ENCODE measurements at regions not wholly inside any gene's neighbourhood (a gene's known extent, or its start where the extent isn't known, plus 50 kb on each side); places are given as distances from the start of the nearest gene placed in this dataset.
"Not testable (repeated sequence)": the region's sequence is repeated elsewhere in the genome, so short reads cannot be mapped to it uniquely, and the experiment has no call there.

DNA sequence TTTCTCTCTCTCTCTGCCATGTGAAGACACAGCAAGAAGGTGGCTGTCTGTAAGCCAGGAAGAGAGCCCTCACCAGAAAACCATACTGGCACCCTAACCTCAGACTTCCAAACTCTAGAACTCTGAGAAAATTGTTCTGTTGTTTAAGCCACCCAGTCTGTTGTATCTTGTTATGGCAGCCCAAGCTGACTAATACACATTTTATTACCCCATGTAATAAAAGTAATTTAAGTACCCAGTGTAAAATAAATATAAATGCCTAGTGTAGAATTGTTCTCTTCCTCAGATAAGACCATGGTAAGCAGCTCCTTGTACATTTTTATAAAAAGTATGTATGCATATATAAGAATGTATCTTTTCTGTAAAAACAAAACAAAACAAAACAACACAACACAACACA is 119.7 kb downstream of the DTL start:
- no peak for DNase-seq

DNA sequence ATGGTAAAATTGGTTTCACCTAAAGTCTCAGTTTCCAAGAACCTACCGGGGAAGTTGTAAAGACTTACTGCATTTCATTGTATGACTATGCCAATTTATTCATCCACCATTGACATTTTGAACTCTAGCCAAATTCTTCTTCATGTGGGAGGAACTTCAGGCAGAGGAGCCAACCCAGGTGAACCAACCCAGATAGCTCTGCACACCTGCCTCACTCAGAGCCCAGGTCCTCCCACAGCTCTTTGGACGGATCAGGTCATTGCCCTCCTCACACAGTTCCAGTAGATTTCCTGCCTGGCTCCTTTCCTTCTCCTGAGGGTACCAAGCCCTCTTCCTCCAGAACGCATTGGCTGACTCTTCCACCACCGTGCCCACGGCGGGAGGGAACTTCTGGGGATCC is 121.7 kb downstream of the DTL start:
- no peak for DNase-seq

DNA sequence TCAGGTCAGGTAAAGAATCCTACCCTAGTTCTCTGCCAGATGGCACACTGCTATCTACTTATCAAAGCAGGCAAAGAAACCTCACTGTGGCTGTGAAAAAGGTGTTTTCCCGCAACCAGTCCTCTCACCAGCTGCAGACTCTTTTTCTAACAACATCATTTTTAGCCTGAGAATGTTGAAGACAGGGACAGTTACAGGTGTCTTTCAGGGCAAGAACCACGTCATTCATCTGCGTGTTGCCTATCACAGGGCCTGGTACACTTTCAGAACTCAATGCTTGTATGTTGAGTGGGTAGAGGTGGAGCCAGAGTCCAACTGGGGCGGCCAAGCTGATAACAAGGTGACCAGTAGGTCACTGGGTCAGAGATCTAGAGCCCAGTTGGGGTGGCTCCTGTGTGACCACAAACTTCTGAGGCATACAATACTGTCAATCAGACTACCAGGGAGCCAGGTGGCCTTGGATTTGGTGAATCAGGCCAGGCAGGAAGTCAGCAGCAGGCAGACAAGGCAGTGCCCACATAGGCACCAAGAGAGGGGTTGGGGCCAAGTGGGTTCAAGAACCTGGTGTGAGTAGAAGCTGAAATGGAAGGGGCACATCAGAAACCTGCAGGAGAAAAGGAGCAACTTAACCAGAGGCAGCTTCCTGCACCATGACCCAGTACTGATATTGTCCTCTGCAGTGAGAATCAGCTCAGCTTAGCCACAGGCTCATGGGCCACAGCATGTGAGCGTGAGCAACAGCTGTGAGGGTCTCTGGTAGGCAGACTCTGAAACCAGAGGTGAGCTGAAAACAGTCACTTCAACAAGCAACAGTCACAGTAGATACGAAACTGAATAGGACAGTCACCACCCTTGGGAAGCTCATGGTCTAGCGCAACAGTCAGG is 123.6 kb downstream of the DTL start:
- no peak for DNase-seq

DNA sequence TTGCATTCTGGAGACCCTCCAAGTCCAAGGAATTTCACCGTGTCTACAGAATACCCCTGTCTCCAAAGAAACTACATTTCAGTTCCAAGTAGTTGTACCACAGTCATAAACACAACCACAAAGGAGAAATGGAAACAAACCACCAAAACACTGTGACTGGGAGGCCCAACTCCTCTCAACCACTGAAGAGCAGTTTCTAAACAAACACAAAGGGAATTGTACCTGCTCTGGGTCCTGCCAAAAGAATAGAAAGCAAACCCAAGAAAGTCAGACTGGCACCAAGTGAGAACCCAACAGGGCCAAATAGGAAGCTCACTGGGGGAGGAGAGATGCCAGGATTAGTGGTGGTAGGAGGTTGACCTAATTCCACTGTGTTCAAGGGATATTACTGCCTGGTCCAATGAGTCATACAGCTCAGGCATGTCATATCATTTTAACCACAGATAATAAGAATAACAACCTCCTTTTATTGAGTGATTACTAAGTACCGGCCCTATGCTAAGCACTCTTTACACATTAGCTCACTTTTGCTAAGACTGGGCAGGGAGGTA is 123.9 kb upstream of the PPP2R5A start:
- DNase-seq = peak; percentile 57

DNA sequence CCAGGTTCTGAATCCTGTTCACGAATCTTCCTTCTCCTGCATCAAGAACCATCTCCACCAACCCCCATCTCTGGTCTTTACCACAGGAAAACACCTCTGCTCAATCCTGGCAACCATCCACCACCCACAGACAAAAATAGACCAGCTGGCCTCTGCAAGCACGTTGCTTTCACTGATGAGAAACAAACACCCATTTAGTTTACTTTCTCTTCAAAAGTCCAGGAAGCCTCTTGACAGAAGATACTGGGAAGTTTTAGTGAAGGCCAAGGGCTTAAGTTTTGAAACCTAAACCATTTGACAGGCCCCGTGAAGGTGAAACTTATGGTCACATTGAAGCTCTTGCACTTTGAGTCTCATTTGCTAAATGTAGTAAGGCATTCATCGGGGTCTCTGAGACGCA is 122.6 kb upstream of the PPP2R5A start:
- no peak for DNase-seq

DNA sequence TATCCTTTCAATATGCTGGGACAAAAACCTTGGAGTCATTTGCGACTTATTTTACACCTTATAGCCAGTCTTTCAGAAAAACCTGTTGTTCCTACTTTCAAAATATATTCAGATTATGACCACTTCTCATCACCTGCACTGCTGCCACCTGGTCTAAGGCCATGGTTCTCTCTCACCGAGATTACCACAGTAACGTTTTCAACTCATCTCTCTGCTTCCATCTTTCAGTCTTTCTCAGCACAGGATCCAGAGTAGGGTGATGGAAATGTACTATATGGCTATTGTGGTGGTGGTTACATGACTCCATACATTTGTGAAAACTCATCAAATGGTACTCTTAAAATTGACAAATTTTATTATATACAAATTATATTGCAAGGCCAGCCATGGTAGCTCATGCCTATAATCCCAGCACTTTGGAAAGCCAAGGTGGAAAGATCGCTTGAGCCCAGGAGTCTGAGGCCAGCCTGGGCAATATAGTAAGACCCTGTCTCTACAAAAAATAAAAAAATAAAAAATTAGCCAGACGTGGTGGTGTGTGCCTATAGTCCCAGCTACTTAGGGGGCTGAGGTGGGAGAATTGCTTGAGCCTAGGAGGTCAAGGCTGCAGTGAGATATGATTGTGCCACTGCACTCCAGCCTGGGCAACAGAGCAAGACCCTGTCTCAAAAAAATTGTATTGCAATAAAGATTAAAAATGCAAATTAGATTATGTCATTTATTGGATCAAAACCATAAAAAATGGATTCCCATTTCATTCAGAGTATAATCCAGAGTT is 120.9 kb upstream of the PPP2R5A start:
- no peak for DNase-seq

DNA sequence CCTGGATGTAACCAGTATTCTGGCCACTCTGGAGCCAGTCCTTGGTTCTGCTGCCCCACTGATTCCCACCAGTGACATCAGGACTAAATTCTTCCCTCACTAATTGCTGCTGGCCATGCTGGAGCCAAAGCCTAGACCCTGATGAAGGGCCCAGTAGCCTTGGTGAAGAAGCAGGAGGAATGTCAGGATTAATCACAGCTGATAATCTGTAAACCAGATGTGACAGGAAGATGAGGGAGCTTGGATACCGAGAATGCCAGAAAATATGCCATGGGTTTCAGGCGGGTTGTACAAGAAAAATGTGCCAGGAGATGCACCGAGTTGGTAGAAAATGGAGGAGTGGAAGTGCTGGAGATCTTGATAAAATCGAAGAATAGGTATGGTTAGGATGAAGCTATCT is 119.0 kb upstream of the PPP2R5A start:
- no peak for DNase-seq

DNA sequence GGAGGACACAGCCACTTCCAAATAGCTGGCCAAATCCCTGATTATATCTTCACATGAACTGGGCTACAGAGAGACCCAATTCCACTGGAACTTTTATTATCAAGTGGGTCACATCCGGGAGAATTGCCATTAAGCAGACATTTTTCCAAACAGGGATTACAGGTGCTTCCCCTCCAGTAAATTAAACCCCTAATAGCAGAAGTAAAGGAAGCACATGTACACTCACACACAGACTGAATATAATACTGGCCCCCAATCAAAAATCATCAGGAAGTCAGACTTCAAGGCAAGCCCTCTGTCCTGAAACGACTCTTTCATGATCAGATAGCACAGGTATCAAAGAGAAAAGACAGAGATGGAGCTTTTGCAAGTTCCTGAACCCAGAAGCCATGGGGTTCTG is 118.6 kb upstream of the PPP2R5A start:
- no peak for DNase-seq

DNA sequence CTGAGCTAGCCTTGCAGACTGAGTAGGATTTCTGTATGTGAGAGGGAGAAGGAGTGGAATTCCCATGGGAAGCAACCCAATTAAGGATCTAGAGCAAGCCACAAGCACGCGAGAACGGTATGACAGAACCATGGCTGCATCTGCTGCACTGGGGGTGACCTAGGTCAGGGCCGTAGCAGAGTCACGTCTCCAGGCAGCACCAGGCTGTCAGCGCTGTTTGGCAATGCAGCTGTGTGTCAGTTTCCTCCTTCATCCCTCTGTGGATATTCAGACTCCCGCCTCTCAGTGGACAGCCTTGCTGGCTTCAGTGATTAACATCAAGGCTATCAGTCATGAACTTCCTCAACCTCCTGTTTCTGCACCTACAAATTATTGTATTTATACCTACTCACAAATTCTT is 118.1 kb upstream of the PPP2R5A start:
- DNase-seq = no peak

DNA sequence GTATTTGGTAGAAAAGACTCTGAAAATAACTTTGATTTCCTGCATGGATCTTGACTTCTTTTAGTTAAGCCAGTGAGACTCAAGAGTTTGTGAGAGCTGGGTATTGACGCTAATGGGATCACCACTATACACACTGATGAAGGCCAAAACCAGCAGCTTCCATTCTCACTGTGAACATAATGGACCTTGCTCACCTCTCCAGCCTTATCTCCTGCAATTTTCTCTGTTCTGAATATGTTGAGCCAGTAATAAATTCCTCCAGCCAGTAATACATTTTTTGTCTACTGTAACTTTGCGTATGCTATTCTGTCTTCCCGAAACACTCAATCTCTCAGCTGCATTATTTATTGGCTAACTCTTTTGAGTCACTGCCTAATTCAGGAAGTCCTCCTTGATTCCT is 111.6 kb upstream of the PPP2R5A start:
- DNase-seq = no peak

DNA sequence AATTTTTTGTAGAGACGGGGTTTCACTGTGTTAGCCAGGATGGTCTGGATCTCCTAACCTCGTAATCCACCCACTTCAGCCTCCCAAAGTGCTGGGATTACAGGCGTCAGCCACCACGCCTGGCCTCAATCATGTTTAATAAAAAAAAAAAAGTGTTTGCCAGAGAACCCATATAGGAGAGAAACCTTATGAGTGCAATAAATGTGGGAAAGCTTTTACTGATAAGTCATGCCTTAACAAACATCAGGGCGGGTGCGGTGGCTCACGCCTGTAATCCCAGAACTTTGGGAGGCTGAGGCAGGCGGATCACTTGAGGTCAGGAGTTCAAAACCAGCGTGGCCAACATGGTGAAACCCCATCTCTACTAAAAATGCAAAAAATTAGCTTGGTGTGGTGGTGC is 110.9 kb upstream of the PPP2R5A start:
- not testable (repeated sequence) for DNase-seq

DNA sequence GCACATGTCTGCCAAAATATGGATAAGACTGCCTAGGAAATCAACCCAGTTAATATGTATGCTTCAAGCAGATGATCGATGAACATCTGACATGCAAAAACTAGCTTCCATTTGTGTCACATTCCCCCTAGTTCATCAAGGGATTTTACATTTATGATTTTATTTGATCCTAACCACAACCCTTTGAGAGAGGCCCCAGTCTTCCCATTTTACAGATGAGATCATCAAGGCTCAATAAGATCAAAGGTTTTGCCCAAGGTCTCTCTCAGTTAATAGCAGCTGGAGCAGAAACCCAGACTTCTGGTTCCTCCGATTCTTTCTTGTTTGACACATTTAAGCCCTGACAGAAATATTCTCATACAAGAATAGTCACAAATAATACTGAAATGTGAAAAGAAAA is 107.7 kb upstream of the PPP2R5A start:
- DNase-seq = no peak

DNA sequence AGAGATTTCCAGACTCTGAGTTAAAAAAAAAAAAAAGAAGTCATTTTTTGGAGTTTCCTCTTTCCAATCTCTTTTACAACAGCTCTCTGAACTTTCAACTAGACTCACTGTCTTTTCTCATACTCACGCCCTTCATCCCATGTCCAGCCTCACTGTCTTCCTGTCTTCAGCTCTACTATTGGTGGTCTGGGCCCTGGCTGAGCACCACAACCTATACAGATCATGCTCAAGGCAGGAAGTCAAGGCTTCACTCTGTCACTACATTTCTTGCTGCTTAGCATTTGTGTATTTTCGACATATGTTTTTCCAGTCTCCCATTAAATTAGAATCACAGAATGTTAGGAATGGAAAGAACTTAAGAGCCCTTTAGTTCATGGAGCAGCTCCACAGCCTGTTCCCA is 106.4 kb upstream of the PPP2R5A start:
- no peak for DNase-seq

DNA sequence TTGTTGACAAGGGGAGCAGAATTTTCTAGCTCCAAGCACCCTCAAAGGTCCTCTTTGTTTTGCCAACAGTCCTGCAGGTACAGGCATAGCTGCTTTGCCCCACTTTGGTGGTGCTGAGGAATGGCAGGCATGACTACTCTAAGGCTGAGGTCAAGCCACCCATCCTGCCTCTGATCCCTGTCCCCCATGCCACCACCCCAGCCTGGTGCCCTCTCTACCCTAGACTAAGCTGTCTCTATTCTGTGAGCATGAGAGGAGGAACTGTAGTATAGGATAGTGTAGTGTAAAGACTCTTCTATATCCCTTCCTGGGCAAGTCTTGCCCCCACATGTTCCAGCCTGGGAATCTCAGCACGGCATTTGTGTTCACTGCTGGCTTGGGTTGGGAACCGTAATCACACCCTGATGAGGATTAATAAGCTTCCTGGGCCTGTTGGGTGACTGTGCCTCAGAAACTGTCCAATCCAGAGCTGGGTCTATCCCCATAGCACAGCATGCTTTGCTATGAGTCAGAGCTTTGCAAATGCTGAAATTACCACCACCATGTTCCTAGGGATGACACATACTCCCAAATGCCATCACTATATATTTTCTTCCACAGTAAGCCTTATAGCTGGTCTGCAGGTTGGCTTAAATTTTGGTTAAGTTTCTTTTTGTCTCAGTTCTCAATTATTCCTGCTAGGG is 105.7 kb upstream of the PPP2R5A start:
- no peak for DNase-seq

DNA sequence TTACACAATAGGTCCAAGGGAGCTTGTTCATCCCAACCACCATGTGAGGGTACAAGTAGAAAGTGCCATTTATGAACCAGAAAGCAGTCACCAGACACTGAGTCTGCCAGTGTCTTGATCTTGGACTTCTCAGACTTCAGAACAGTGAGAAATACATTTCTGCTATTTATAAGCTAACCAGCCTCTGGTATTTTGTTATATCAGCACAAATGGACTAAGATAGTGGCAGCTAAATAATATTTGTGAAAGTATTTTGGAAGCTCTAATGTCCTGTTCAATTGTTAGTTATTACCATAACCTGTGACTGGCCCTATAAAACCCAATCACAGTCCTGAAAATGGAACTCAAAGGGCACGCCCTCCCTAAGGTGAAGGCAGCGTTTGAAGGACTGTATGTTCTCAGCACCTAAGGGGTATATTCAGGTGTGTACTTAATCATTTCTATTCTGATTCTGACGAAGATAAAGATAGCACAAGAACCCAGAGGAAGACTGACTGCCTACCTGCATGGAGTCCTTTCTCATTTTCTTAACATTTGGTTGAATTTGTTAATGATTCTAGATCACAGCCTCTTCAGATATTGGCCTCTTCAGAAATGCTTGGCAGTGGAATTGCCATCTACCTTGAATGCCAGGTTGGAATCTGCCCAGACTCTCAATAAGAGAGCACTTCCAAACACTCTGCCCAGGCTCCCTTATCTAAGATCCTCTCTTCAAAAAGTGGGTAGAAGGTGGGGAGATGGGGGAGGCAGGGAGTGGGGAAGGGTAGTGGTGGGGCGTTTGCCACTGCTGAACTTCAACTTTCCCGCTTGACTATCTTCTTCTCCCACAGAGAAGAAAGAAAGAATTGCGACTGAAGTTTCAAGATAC is 104.0 kb upstream of the PPP2R5A start:
- no peak for DNase-seq

DNA sequence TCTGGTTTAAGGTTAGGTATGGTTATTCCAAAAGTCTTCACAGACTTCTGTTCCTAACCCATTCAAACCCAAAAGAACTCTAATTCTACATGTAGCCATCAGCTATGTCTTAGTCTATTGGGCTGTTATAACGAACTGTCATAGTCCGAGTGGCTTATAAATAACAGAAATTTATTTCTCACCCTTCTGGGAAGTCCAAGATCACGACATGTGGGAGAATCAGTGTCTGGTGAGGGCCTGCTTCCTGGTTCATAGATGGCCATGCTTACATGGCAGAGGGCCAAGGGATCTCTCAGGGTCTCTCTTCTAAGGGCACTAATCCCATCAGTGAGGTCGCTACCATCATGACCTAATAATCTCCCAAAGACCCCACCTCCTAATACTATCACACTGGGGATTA is 103.0 kb upstream of the PPP2R5A start:
- DNase-seq = no peak

DNA sequence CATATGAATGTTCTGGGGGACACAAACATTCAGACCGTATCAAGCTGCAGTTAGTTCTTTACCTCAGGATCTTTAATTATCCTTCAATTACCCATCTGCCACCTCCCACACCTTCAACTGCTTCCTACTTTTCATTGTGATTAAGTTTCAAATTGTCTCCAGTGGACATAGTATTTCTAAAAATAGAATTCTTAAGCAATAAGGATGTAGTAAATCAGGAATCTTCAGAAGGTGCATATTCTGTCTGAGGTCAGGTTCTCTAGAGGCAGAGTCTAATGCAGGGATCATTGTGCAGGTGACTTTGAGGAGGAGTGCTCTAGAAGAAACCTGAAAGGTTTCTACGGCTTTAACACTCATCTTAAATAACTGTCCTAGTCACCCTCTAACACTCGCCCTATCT is 102.6 kb upstream of the PPP2R5A start:
- no peak for DNase-seq

DNA sequence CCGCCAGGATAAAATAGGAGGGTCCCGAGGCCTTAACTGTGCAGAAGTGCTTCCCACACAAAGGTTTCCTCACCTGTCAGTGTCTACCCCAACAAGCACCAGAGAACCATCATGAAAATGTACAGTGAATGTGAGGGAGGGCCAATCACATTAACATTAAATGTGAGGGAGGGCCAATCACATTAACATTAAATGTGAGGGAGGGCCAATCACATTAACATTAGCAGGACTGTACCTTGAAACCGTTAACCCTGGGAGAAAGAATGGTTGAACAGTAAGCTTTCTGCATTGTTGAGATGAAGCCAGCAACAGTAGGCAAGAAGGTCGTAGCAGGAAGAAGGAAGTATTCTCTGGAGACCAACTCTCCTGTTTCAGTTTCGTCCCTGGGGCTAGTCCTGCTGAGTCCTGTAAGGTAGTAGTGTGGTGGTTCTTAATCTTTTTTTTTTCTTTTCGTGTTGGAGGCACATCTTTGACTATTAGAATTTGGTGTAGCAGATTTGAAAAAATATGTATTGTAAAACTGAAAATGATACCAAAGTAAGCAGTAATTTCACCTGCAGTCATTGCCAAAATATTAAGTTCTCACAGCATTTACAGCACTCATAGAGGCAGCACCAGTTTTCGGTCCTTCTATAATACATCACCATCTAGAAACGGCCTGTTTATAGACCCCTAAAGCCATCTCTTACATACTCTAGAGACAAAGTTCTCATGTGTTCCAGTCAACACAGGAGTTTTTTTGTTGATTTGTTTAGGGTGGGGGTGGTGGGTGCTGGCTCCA is 98.6 kb upstream of the PPP2R5A start:
- DNase-seq = no peak

DNA sequence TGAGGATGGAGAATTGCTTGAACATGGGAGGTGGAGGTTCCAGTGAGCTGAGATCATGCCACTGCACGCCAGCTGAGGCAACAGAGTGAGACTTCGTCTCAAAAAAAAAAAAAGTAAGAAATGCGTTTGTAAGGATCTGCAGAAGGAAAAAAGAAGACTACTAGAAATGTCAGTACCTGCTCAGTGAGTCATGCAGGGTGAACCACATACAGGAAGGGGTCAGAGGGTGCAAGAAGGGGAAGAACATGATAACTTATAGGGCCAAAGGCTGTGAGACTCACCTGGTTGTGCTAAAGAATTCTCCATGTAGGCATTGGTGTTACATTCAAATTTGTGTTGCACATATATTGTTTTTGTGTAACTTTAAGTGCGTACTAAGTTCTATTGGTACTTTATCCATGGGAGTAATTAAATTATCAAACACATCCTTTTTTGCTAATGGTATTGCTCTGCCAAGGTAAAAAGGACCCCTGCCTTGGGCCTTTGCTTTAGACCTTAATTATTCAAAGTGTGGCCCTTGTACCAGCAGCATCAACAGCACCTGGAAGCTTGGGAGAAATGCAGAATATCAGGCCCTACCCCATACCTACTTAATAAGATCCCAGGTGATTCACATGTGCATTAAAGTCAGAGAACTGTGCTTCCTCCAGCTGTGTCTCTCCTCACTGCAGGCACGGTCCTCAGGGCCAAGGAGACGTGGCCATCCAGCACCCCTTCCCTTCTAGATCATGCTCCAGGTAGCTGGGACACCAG is 96.4 kb upstream of the PPP2R5A start:
- DNase-seq = no peak

DNA sequence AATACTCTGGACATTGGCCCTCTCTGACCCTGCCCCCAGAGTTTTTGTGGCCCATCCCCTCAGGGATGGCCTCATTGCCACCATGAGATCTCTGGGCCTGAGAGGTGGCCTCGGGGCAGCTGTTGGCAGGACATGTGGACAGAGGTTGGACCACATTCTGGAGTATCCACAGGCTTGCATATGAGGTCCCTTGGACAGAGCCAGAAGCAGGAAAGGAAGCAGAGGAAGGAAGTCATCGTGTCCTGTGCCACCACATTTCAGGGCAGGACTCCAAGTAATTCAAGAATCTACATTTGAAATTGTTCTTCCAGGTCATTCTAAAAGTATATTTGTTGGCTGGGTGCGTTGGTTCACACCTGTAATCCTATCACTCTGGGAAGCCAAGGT is 95.9 kb upstream of the PPP2R5A start:
- no peak for DNase-seq

DNA sequence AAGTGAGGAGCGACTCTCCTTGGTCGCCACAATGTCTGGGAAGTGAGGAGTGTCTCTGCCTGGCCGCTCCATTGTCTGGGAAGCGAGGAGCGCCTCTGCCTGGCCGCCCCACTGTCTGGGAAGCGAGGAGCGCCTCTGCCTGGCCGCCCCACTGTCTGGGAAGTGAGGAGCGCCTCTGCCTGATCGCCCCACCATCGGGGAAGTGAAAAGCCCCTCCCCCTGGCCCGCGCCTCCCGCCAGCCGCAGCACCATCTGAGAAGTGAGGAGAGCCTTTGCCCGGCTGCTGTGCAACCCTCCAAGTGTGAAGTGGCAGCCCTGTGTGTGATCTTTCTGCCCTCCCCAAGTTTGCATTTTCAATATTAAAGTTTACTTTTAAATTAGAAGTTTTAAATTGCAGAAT is 95.0 kb upstream of the PPP2R5A start:
- DNase-seq = no peak

All from activated CD8-positive, alpha-beta memory T cell treated with anti-CD3 and anti-CD28 coated beads for 24 hours (primary cell).